ENCODE measurements at regions not wholly inside any gene's neighbourhood (a gene's known extent, or its start where the extent isn't known, plus 50 kb on each side); places are given as distances from the start of the nearest gene placed in this dataset.

GRCh38 chr5:108515517-108516105, 133.7 kb upstream of the FBXL17 start:
- no peak for TF ChIP-seq CTCF (IDR thresholded peaks at IDR 0.05; ENCODE audit: borderline replicate concordance, extremely low read depth, low read length, poor library complexity, severe bottlenecking)
- no peak for TF ChIP-seq EZH2 (IDR thresholded peaks at IDR 0.05; ENCODE audit: borderline replicate concordance, low read depth, low read length, severe bottlenecking)
